ENCODE measurements at regions not wholly inside any gene's neighbourhood (a gene's known extent, or its start where the extent isn't known, plus 50 kb on each side); places are given as distances from the start of the nearest gene placed in this dataset.
"Not testable (repeated sequence)": the region's sequence is repeated elsewhere in the genome, so short reads cannot be mapped to it uniquely, and the experiment has no call there.

DNA sequence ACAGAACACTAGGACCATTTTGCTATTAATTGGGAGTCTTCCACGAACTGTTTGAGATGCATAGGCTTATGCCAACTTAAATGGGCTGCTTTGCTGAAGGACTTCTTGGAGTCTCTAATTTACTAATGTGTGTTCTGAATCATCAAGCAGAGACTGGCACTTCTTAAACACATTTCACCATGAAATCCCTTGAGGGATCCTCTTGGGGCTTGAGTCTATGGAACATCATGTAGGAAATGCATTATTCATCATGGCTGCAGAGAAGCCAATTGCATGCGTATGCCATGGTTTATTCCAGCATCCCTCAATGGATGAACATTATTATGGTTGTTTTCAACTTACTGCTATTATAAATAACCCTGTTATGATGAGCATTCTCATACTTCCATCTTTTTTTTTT, 73.4 kb downstream of the FGD2 start:
- TF ChIP-seq, protein P1, sequence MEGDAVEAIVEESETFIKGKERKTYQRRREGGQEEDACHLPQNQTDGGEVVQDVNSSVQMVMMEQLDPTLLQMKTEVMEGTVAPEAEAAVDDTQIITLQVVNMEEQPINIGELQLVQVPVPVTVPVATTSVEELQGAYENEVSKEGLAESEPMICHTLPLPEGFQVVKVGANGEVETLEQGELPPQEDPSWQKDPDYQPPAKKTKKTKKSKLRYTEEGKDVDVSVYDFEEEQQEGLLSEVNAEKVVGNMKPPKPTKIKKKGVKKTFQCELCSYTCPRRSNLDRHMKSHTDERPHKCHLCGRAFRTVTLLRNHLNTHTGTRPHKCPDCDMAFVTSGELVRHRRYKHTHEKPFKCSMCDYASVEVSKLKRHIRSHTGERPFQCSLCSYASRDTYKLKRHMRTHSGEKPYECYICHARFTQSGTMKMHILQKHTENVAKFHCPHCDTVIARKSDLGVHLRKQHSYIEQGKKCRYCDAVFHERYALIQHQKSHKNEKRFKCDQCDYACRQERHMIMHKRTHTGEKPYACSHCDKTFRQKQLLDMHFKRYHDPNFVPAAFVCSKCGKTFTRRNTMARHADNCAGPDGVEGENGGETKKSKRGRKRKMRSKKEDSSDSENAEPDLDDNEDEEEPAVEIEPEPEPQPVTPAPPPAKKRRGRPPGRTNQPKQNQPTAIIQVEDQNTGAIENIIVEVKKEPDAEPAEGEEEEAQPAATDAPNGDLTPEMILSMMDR (IDR thresholded peaks at IDR 0.05; ENCODE audit: low read depth, low read length, missing control alignments), result no peak
- no peak for DNase-seq (ENCODE audit: low read depth)
- H3K4me3 ChIP-seq (ENCODE audit: low read depth, low read length), result no peak overlapping the region

DNA sequence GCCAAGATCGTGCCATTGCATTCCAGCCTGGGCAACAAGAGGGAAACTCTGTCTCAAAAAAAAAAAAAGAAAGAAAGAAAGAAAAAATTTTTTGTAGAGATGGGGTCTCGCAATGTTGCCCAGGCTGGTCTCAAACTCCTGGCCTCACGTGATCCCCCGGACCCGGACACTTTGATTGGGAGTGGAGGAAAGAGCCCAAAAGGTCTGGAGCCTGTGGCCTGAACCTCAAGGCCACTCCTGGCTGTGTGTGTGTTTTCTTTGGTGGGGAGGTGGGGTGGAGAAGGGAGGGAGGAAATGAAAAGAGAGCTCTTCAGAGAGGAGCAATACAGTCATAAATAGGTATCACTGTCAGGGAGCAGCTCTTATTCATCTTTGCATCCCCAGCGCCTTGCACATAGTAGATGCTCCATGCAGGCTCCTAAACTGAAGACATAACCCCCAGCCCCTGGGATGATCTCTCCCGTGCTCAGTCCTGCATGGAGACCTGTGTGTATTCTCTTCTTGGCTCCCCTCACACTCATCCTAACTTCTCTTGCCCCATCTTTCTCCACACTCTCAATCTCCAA, 75.7 kb downstream of the FGD2 start:
- DNase-seq (ENCODE audit: low read depth), result no peak
- H3K4me3 ChIP-seq (ENCODE audit: low read depth, low read length), result no peak overlapping the region
- TF ChIP-seq, protein P1 (IDR thresholded peaks at IDR 0.05; ENCODE audit: low read depth, low read length, missing control alignments), result no peak

DNA sequence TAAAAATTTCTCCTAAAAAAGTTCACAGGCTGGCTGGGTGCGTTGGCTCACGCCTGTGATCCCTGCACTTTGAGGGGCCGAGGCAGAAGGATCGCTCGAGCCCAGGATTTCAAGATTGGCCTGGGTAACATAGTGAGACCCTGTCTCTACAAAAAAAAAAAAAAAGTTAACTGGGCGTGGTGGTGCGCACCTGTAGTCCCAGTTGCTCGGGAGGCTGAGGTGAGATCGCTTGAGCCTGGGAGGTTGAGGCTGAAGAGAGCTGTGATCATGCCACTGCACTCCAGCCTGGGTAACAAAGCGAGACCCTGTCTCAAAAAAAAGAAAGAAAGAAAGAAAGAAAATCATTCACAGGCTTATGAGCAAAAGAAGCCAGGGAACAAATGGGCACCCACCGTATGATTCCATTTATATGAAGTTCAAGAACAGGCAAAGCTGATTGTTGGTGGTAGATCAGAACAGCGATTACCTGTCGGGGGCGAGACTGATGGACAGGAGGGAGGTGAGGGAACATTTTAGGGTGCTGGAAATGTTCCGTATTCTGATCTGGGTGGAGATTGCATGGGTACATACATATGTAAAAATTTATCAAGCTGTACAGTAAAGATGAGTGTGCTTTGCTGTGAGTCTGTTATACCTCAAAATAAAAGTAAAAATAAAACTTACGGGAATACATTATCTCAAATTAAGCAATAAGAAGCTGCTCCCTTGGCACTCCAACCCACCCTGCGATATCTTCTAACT, 77.1 kb downstream of the FGD2 start:
- no peak for DNase-seq (ENCODE audit: low read depth)
- TF ChIP-seq, protein P1 (IDR thresholded peaks at IDR 0.05; ENCODE audit: low read depth, low read length, missing control alignments), result no peak
- H3K4me3 ChIP-seq (ENCODE audit: low read depth, low read length), result no peak overlapping the region

DNA sequence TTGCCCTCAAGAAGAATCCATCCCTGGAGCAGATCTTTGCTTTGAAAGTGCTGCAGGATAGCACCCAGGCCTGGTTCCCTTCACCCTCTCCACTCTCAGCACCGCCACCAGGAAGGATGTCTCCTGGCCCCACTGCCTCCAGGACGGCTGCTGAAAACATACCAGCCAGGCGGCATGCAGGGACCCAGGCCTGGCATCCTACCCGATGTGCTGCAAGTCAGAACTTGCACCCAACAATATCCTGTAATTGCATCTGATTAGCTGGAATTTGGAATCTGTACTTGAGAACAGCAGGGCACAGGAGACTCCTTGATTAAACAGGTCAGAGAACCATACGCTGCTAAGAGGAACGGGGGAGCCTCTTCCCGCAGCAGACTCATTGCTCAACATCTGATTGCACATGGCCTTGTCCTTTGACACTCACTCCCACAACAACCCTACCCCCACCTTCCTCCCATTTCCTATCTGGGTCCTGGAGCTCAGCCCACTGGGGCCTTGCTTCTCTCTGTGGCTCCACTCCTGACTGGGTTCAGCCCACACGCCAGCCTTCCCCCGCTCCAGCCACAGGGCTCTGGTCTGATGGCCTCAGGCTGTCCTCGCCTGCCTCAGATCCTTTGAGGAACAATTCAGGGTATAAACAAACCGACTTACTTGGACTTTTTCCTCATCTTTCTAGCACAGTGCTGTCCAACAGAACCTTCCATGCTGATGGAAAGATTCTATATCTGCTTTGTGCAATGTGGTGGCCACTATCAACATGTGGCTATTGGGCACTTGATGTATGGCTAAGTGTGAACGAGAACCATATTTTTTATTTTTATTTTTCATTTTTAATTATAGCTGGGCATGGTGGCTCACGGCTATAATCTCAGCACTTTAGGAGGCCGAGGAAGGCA, 78.0 kb downstream of the FGD2 start:
- DNase-seq (ENCODE audit: low read depth), result no peak
- no peak overlapping the region for H3K4me3 ChIP-seq (ENCODE audit: low read depth, low read length)
- TF ChIP-seq, protein P1 (IDR thresholded peaks at IDR 0.05; ENCODE audit: low read depth, low read length, missing control alignments), result no peak

DNA sequence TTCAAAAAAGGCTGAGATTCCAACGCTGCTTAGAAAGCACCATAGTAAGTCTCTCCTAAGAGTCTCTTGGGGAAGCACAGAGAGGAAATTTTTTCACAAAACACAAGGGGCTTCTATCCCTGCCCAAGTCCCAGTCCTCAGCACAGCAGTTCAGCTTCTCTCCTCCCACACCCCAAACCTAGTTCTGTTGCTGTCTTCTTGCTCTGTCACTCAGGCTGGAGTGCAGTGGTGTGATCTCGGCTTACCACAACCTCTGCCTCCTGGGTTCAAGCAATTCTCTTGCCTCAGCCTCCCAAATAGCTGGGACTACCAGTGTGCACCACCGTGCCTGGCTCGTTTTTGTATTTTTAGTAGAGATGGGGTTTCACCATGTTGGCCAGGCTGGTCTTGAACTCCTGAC, 79.2 kb downstream of the FGD2 start:
- H3K4me3 ChIP-seq (ENCODE audit: low read depth, low read length); DNase-seq (ENCODE audit: low read depth): not testable (repeated sequence)

DNA sequence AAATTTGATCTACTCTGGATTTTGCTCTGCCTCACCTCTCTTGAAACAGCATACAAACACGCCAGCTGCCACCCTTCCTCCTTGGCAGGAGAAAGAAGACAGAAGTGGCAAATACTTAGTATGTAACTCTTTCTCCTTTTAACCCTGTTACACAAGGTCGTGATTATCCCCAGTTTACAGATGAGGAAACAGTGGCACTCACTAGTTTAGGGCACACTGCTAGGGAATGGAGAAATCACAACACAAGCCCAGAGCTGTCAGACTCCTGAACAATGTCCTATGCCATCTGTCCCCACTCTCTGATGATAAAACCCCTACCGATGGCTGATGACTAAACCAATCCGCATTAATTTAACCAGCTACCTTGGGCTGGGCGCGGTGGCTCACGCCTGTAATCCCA, 79.7 kb downstream of the FGD2 start:
- DNase-seq (ENCODE audit: low read depth), result no peak
- TF ChIP-seq, protein P1 (IDR thresholded peaks at IDR 0.05; ENCODE audit: low read depth, low read length, missing control alignments), result no peak
- H3K4me3 ChIP-seq (ENCODE audit: low read depth, low read length), result no peak overlapping the region

DNA sequence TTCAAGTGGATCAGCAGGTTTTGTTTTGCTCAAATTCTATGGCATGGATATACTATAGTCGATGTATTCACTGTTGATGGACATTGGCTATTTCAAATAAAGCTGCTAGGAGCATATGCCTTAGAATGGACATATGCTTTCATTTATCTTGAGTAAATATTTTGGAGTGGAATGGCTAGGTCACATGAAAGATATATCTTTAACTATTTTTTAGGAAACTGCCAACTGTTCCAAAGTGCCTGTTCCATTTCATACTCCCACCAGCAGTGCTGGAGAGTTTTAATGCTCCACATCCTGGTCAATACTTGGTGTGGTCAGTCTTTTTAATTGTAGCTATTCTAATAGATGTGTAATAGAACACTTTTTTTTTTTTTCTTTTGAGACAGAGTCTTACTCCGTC, 81.1 kb upstream of the PIM1 start:
- no peak overlapping the region for H3K4me3 ChIP-seq (ENCODE audit: low read depth, low read length)
- DNase-seq (ENCODE audit: low read depth), result no peak
- TF ChIP-seq, protein P1 (IDR thresholded peaks at IDR 0.05; ENCODE audit: low read depth, low read length, missing control alignments), result no peak
